ENCODE measurements at regions not wholly inside any gene's neighbourhood (a gene's known extent, or its start where the extent isn't known, plus 50 kb on each side); places are given as distances from the start of the nearest gene placed in this dataset.

DNA sequence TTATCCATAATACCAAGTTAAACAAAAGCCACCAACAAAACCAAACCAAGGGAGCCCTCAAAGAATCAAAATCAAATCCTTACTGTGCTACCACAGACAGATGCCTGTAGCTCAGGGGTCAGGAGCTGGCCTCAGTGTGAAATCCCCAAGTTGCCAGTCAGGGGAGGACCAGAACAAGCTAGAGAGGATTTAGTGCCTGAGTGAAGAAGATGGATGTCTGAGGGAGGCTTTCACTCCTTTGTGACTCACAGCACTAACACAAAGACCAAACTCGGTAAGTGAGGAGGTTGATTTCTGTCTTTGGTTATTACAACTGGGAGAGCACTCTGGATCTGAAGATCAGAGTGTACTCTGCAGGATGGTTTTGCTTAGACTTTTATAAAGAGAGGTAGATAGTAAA, 189.9 kb upstream of the ZNF184 start:
- TF ChIP-seq EZH2 (IDR thresholded peaks at IDR 0.05; ENCODE audit: borderline replicate concordance, low read length): no peak
- TF ChIP-seq, protein P1, sequence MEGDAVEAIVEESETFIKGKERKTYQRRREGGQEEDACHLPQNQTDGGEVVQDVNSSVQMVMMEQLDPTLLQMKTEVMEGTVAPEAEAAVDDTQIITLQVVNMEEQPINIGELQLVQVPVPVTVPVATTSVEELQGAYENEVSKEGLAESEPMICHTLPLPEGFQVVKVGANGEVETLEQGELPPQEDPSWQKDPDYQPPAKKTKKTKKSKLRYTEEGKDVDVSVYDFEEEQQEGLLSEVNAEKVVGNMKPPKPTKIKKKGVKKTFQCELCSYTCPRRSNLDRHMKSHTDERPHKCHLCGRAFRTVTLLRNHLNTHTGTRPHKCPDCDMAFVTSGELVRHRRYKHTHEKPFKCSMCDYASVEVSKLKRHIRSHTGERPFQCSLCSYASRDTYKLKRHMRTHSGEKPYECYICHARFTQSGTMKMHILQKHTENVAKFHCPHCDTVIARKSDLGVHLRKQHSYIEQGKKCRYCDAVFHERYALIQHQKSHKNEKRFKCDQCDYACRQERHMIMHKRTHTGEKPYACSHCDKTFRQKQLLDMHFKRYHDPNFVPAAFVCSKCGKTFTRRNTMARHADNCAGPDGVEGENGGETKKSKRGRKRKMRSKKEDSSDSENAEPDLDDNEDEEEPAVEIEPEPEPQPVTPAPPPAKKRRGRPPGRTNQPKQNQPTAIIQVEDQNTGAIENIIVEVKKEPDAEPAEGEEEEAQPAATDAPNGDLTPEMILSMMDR (conservative IDR thresholded peaks at IDR 0.05 in 1 of 2, IDR thresholded peaks at IDR 0.05 in 1 of 2; ENCODE audit: extremely low read depth in 1 of 2, insufficient read depth in 1 of 2, low read depth in 1 of 2, low read length in 2 of 2): no peak
